GM12873 (cell line): ENCODE measurements at regions not wholly inside any gene's neighbourhood (a gene's known extent, or its start where the extent isn't known, plus 50 kb on each side); places are given as distances from the start of the nearest gene placed in this dataset.

Source experiments
- TF ChIP-seq, protein P1 (sequence below): IDR thresholded peaks from 2 replicates; pipeline ENCODE4 v1.5.1; 2012; ENCODE audit warnings: low read depth, mild to moderate bottlenecking, moderate library complexity, low read length, control low read depth; ENCODE audit not compliant: insufficient read depth; ENCODE audit errors: missing control alignments

DNA sequence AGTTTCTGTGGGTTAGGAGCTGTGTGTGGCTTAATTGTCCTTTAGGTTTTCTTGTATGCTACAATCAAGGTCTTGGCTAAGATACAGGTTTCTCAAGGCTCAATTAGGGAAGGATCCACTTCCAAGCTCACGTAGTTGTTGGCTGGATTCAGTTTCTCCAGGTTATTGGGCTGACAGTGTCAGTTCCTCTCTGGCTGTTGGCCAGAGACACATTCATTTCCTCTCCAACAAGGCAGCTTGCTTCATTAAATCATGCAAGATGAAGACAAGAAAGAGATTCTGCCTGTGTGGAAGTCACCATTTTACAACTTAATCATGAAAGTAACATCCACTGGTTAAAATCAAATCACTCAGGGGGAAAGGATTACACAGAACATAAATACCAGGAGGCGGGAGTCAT is 275.7 kb upstream of the KIF2A start:
- TF ChIP-seq, protein P1, sequence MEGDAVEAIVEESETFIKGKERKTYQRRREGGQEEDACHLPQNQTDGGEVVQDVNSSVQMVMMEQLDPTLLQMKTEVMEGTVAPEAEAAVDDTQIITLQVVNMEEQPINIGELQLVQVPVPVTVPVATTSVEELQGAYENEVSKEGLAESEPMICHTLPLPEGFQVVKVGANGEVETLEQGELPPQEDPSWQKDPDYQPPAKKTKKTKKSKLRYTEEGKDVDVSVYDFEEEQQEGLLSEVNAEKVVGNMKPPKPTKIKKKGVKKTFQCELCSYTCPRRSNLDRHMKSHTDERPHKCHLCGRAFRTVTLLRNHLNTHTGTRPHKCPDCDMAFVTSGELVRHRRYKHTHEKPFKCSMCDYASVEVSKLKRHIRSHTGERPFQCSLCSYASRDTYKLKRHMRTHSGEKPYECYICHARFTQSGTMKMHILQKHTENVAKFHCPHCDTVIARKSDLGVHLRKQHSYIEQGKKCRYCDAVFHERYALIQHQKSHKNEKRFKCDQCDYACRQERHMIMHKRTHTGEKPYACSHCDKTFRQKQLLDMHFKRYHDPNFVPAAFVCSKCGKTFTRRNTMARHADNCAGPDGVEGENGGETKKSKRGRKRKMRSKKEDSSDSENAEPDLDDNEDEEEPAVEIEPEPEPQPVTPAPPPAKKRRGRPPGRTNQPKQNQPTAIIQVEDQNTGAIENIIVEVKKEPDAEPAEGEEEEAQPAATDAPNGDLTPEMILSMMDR, result no peak

DNA sequence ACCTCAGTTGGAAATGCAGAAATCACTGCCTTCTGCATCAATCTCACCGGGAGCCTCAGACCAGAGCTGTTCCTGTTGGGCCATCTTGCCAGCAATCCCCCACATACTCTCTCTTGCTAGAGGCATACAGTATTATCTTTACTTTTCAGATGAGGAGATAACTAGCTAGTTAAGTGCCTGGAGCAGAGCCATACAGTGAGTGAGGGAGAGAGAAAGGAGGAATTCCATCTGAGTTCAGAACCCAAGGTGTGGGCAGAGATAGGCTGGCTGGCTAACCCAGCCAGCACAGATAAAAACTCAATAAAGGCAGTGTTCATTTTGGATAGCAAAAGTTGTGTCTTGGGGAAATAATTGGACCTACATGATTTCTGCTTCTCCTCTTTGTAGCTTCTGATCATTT is 268.0 kb upstream of the KIF2A start:
- TF ChIP-seq, protein P1, result no peak

DNA sequence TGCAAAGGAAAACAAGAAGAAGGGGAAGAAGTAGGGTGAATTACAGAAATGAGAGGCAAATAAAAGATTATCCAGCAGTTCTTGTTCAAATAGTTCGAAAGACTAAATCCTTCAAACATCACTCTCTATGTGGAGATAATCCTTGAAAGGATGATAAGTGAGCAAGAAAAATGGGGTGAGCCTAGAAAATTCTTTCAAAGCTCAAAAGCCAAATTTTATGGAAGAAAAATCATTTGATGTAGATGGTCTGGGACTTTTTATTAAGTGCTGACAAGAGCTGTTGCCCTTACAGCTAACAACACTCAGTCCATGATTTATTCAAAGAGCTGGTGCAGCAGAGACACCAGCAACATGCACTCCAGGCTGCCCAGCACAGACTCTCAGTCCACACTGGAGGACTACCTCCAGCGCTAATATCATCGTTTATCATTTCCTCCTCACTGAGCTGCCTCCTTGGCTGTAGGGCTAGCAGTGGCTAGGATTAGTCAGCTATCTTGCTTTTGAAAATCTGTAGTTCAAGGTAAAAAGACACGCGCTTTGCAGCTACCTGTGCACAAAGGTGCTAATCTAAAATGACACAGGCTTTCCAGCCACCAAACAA is 264.8 kb upstream of the KIF2A start:
- TF ChIP-seq, protein P1, result no peak

DNA sequence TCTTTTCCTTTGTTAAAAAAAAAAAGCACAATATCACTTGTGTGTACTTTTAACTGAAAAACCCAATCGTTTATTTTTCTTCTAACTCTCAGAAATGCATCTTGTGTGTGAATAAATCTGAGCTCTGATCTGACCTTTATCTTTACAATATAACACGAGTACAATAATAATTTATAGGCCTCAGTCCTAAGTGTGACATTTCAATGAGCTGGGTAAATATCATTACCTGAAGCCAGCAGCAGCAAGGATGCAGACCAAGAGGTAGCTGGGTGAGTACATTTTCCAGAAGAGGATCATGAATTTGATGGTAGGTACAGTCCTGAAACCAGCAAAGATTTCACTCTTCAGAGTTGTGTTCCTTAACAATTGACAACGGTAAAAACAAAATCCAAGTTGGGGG is 264.0 kb upstream of the KIF2A start:
- TF ChIP-seq, protein P1, result no peak

DNA sequence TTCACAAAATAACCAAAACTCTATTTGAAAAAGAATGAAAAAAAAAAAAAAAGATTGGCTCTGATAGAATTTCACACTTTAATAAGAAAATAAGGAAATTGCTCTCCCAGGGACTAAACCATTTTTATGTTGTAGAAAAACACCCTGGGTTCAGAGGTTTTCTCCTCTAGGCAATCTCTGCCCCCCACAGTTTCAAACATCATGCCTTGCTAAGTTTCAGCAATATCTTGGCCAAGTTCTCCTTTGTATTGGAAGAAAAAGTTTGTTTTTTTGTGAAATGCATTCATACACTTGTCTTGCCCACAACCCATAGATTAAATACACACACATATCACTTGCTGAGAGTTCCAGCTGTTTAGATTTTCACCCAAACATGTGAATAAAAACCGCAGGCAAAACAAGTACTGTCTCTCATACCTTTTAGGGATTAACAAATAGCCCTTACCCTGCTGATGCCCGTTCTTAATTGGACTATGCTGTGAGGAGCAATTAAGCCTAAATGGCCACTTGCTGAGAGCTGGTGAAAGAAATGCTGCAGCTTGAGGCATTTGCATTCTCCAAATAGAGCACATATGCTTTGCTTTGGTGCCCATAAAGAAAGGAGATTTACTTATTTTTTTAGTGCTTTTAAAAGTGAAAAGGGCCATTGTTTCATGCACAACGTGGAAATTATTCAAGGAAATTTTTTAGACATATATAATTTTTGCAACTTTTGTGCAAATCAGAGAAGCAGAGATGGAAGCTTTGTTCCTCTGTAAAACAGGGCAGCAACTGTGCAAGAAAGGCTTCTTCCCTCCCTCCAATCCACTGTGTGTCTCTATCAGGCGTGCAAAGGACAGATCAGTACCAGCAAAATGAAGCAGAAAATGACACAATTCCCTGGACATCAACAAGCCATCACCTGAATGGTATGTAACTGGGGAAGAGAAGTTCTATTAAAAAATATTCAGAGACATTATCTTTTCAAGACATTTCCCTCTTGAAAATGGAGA is 262.4 kb upstream of the KIF2A start:
- TF ChIP-seq, protein P1, result no peak

DNA sequence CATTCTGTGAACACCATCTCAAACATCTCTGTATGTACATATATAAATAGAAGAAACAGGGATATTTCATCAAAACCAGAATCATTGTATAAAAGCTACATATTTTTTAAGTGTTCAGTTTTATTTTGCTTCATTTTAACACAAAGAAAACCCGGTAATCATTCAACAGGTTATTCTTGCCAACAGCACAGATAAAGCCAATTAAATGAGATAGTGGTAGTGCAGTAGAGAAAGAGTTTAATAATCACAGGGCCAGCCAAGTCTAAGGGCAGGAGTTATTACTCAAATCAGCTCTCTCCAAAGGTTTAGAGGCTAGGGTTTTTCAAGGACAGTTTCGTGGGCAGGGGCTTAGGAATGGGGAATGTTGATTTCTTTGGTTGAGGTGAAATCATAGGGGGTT is 261.0 kb upstream of the KIF2A start:
- TF ChIP-seq, protein P1, result no peak

DNA sequence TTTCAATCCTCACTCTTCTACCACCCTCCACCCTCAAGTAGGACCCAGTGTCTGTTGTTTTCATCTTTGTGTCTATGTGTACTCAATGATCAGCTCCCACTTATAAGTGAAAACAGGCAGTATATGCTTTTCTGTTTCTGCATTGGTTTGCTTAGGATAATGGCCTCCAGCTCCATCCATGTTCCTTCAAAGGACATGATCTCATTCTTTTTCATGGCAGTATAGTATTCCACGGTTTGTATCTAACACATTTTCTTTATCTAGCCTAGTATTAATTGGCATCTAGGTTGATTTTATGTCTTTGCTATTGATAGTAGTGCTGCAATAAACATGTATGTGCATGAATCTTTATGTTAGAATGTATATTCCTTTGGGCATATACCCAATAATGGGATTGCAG is 259.8 kb upstream of the KIF2A start:
- TF ChIP-seq, protein P1, result no peak
